ENCODE measurements at regions not wholly inside any gene's neighbourhood (a gene's known extent, or its start where the extent isn't known, plus 50 kb on each side); places are given as distances from the start of the nearest gene placed in this dataset.

DNA sequence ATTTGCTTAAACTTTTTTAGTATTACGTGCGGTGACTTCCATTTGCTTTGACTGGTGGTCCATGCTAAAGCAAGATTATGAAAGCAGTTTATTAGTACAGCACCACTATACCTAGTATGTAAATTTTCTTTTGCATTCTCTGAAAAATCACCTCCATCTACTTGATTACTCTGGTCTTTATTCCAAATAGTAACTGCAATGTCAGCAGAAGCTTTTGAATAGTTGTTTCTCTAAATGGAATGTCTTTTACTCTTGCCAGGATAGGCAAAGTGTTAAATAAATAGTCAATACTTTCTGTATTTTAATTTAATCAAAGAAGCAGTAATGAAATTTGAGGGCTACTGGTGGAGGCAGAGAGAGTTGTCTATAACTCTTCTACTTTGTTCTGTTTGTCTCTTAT lies 167.2 kb upstream of the SLC4A4 start:
- Histone ChIP-seq H3K27ac (no peak overlapping the region), H3K27me3 (replicated peaks; ENCODE audit: insufficient read depth) (no peaks in the 10 kb centered on the region), H3F3A (ENCODE audit: insufficient read depth) (no peaks in the 10 kb centered on the region), H3K4me3 (no peak overlapping the region), H4K20me1 (ENCODE audit: insufficient read depth) (no peaks in the 10 kb centered on the region), H2AFZ (no peak overlapping the region), H3K4me1 (ENCODE audit: insufficient read depth) (no peaks in the 10 kb centered on the region), H3K79me2 (ENCODE audit: insufficient read depth) (no peaks in the 10 kb centered on the region), H3K9me3 (ENCODE audit: low read depth) (no peaks in the 10 kb centered on the region), H3K9ac (no peak overlapping the region), H3K9me2 (ENCODE audit: insufficient read depth) (no peaks in the 10 kb centered on the region), H3K36me3 (ENCODE audit: low read depth) (no peaks in the 10 kb centered on the region), H3K4me2 (ENCODE audit: unreplicated experiment) (no peak overlapping the region)
- in situ Hi-C loops (cut with MboI): no loop called here
- WGBS, 2 experiments (ENCODE audit: low coverage in 1 of 2, low lambda C conversion rate in 2 of 2, missing lambda C conversion rate in 2 of 2): 93 to 94% methylated on average over 2 of the region's 2 CpGs
- DNase-seq: no peak
- no peak for TF ChIP-seq EZH2phosphoT487 (IDR thresholded peaks at IDR 0.05; ENCODE audit: insufficient read depth, low read depth)
- no peak for TF ChIP-seq EZH2 (IDR thresholded peaks at IDR 0.05; ENCODE audit: insufficient read depth, poor library complexity, severe bottlenecking)

DNA sequence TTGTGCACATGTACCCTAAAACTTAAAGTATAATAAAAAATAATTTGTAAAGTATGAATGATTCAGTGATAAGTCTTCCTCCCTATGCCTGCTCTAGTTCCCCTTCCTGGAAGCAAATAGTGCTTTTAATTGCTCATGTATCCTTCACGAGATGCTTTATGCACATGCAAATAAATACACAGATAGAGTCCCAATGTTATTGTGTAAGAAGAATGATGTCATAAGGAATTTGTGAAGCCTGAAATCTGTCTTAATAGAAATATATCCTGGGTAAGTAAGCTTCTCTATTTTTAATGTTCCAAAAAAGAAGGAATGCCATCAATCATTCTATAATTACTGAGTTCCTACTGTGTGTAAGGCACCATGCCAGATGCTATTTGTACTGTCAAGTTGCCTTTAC lies 157.5 kb upstream of the SLC4A4 start:
- in situ Hi-C loops (cut with MboI): no loop called here
- Histone ChIP-seq H3K9me2 (ENCODE audit: insufficient read depth) (no peaks in the 10 kb centered on the region), H3K9ac (no peak overlapping the region), H3K4me1 (ENCODE audit: insufficient read depth) (no peaks in the 10 kb centered on the region), H3K27me3 (replicated peaks; ENCODE audit: insufficient read depth) (no peaks in the 10 kb centered on the region), H3K4me2 (ENCODE audit: unreplicated experiment) (no peak overlapping the region), H3K9me3 (ENCODE audit: low read depth) (no peaks in the 10 kb centered on the region), H3K4me3 (no peak overlapping the region), H4K20me1 (ENCODE audit: insufficient read depth) (no peaks in the 10 kb centered on the region), H3K27ac (no peak overlapping the region), H2AFZ (no peak overlapping the region), H3K36me3 (ENCODE audit: low read depth) (no peaks in the 10 kb centered on the region), H3F3A (ENCODE audit: insufficient read depth) (peaks cover 6% of the 10 kb centered on the region; the same call in 1 of the 2 replicates), H3K79me2 (ENCODE audit: insufficient read depth) (no peaks in the 10 kb centered on the region)
- 53 to 76% methylated on average over 1 of the region's 1 CpG for WGBS, 2 experiments (ENCODE audit: low coverage in 1 of 2, low lambda C conversion rate in 2 of 2, missing lambda C conversion rate in 2 of 2)
- DNase-seq: peak; percentile 31
- TF ChIP-seq EZH2phosphoT487 (IDR thresholded peaks at IDR 0.05; ENCODE audit: insufficient read depth, low read depth) (no peak), EZH2 (IDR thresholded peaks at IDR 0.05; ENCODE audit: insufficient read depth, poor library complexity, severe bottlenecking) (no peak)

DNA sequence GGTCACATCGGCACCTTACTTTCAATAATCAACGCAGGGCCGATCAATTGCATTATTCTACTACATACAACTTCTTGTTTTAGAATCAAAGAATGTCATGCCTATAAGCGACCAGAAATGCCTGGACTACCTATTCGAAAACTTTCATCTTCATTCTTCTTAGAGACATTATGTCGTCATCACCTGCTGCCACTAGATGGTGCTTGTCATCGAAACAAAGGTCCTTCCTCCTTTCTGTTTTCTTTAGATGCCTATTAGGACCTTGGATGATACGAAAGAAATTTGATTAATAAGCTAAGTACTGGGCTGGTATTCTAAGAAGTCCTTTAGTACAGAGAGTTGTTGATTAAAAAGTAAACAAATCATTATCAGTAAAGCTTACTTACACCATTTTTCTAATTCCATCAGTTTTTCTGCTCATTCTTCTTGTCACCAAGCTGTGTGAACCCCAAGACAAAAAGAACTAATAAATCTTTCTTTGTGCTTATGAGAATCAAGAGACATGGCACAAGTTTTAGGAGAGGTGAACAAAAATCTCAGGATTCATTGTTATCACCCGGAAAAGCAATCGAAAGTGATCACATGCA lies 154.5 kb upstream of the SLC4A4 start:
- 28 to 34% methylated on average over 10 of the region's 10 CpGs for WGBS, 2 experiments (ENCODE audit: low coverage in 1 of 2, low lambda C conversion rate in 2 of 2, missing lambda C conversion rate in 2 of 2)
- Histone ChIP-seq H3K36me3 (ENCODE audit: low read depth) (no peaks in the 10 kb centered on the region), H3K9ac (no peak overlapping the region), H2AFZ (peak overlapping the region; percentile 28; the same call in 1 of the 2 replicates), H3F3A (ENCODE audit: insufficient read depth) (peaks cover 13% of the 10 kb centered on the region; the same call in 1 of the 2 replicates), H3K9me2 (ENCODE audit: insufficient read depth) (no peaks in the 10 kb centered on the region), H3K9me3 (ENCODE audit: low read depth) (no peaks in the 10 kb centered on the region), H4K20me1 (ENCODE audit: insufficient read depth) (no peaks in the 10 kb centered on the region), H3K27ac (no peak overlapping the region), H3K4me2 (ENCODE audit: unreplicated experiment) (peak overlapping the region; percentile 31), H3K4me3 (no peak overlapping the region), H3K79me2 (ENCODE audit: insufficient read depth) (0 out of 2 replicates have a peak, but pooled peaks cover 13% of the 10 kb centered on the region), H3K4me1 (ENCODE audit: insufficient read depth) (peaks cover 10% of the 10 kb centered on the region), H3K27me3 (replicated peaks; ENCODE audit: insufficient read depth) (no peaks in the 10 kb centered on the region)
- in situ Hi-C loops (cut with MboI): no loop called here
- DNase-seq: peak; percentile 84
- TF ChIP-seq EZH2 (IDR thresholded peaks at IDR 0.05; ENCODE audit: insufficient read depth, poor library complexity, severe bottlenecking): no peak
- no peak for TF ChIP-seq EZH2phosphoT487 (IDR thresholded peaks at IDR 0.05; ENCODE audit: insufficient read depth, low read depth)

DNA sequence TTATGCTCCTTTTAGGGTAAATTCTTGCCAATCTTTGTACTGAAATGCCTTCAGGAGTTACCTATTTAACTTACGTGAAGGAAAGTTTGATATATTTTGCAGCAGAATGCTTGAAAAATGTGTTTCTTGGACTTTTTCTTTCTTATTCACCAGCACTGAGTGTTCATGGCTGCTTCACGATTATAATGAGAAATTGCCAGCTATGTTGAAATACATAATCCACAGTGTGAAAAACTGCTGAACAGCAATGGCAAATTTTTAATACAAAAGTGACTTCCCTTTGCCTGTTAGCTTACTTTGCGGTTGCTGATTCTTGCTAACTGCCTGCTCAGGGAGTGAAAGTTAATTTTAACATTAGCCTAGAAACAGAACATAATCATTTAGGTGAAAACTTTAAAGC lies 153.8 kb upstream of the SLC4A4 start:
- H2AFZ ChIP-seq: no peak overlapping the region
- H3K4me3 ChIP-seq: no peak overlapping the region
- H3K9me2 ChIP-seq (ENCODE audit: insufficient read depth): no peaks in the 10 kb centered on the region
- peaks cover 13% of the 10 kb centered on the region; the same call in 1 of the 2 replicates for H3F3A ChIP-seq (ENCODE audit: insufficient read depth)
- no peaks in the 10 kb centered on the region for H3K27me3 ChIP-seq (replicated peaks; ENCODE audit: insufficient read depth)
- no peak for TF ChIP-seq EZH2 (IDR thresholded peaks at IDR 0.05; ENCODE audit: insufficient read depth, poor library complexity, severe bottlenecking)
- no peak for TF ChIP-seq EZH2phosphoT487 (IDR thresholded peaks at IDR 0.05; ENCODE audit: insufficient read depth, low read depth)
- H3K9me3 ChIP-seq (ENCODE audit: low read depth): no peaks in the 10 kb centered on the region
- H3K9ac ChIP-seq: no peak overlapping the region
- H3K36me3 ChIP-seq (ENCODE audit: low read depth): no peaks in the 10 kb centered on the region
- no peak for DNase-seq
- H3K27ac ChIP-seq: no peak overlapping the region
- in situ Hi-C loops (cut with MboI): no loop called here
- 69 to 71% methylated on average over 3 of the region's 3 CpGs for WGBS, 2 experiments (ENCODE audit: low coverage in 1 of 2, low lambda C conversion rate in 2 of 2, missing lambda C conversion rate in 2 of 2)
- H3K4me1 ChIP-seq (ENCODE audit: insufficient read depth): peaks cover 17% of the 10 kb centered on the region
- H3K4me2 ChIP-seq (ENCODE audit: unreplicated experiment): no peak overlapping the region
- no peaks in the 10 kb centered on the region for H4K20me1 ChIP-seq (ENCODE audit: insufficient read depth)
- H3K79me2 ChIP-seq (ENCODE audit: insufficient read depth): peaks cover 21% of the 10 kb centered on the region; the same call in 1 of the 2 replicates

Measured in GM23248 (cell line).